SK-N-SH (cell line): ENCODE measurements at regions not wholly inside any gene's neighbourhood (a gene's known extent, or its start where the extent isn't known, plus 50 kb on each side); places are given as distances from the start of the nearest gene placed in this dataset.
"Not testable (repeated sequence)": the region's sequence is repeated elsewhere in the genome, so short reads cannot be mapped to it uniquely, and the experiment has no call there.

Experiments
- CTCF ChIA-PET: fragments of 300-600, 350-600 bp; formaldehyde crosslinking; extraction: SDS; loops from one replicate; lab custom pipeline; 2021; lab: Yijun Ruan, JAX
- POLR2A ChIA-PET: fragments of 350-600 bp; sonication (Branson Sonifier 250); formaldehyde crosslinking; extraction: SDS; loops from one replicate; lab custom pipeline; 2020; ENCODE audit warnings: antibody characterized with exemption, inconsistent platforms; lab: Yijun Ruan, JAX
- DNase-seq: peaks from one replicate; pipeline ENCODE4 v3.0.0; 2012
- H2AFZ ChIP-seq: fragments of 200-600 bp; sonication (generic); 2 replicates; pipeline ENCODE4 v1.8.1; 2016; ENCODE audit warnings: antibody characterized with exemption, mild to moderate bottlenecking, low read depth
- H3F3A ChIP-seq: fragments of 200-600 bp; sonication (generic); replicated peaks from 2 replicates; pipeline ENCODE3; 2016; ENCODE audit warnings: antibody characterized with exemption, mild to moderate bottlenecking; ENCODE audit not compliant: insufficient read depth
- H3K27ac ChIP-seq, 2 experiments: fragments of 200-500 bp in 1 of 2; fragments of 200-600 bp in 1 of 2; sonication (Bioruptor generic) in 1 of 2; sonication (generic), shearing (Covaris generic) in 1 of 2; 2 replicates each; pipeline versions ENCODE4 v1.5.1 to v1.6.1; 2014 to 2016; ENCODE audit warnings: low read depth in 2 of 2, inconsistent platforms in 1 of 2, low read length in 1 of 2, mild to moderate bottlenecking in 1 of 2, mixed read lengths in 1 of 2
- H3K27me3 ChIP-seq: fragments of 200-600 bp; sonication (generic), shearing (Covaris generic); 2 replicates; pipeline ENCODE4 v1.6.1; 2016; ENCODE audit warnings: mixed run types; ENCODE audit not compliant: insufficient read depth
- H3K36me3 ChIP-seq, 2 experiments: fragments of 200-500 bp in 1 of 2; fragments of 200-600 bp in 1 of 2; sonication (Bioruptor generic) in 1 of 2; sonication (generic) in 1 of 2; replicated peaks in 1 of 2; 2 replicates each; pipeline versions ENCODE3 to v1.5.1; 2014 to 2016; ENCODE audit warnings: low read length in 1 of 2, mild to moderate bottlenecking in 1 of 2; ENCODE audit not compliant: insufficient read depth in 2 of 2, control insufficient read depth in 1 of 2
- H3K4me1 ChIP-seq, 2 experiments: fragments of 200-500 bp in 1 of 2; fragments of 200-600 bp in 1 of 2; sonication (Bioruptor generic) in 1 of 2; sonication (generic), shearing (Covaris generic) in 1 of 2; 2 replicates each; pipeline versions ENCODE4 v1.5.1 to v1.6.1; 2014 to 2016; ENCODE audit warnings: low read depth in 1 of 2, low read length in 1 of 2, mixed run types in 1 of 2; ENCODE audit not compliant: insufficient read depth in 2 of 2, control insufficient read depth in 1 of 2
- H3K4me2 ChIP-seq: fragments of 200-600 bp; sonication (generic), shearing (Covaris generic); 2 replicates; pipeline ENCODE4 v1.6.1; 2017; ENCODE audit warnings: mixed run types
- H3K4me3 ChIP-seq, 2 experiments: fragments of 200-500 bp in 1 of 2; fragments of 200-600 bp in 1 of 2; sonication (Bioruptor generic) in 1 of 2; sonication (generic), shearing (Covaris generic) in 1 of 2; 2 replicates each; pipeline versions ENCODE4 v1.5.1 to v1.8.1; 2014 to 2016; ENCODE audit warnings: low read depth in 2 of 2, inconsistent platforms in 1 of 2, low read length in 1 of 2, mild to moderate bottlenecking in 1 of 2, mixed read lengths in 1 of 2, moderate library complexity in 1 of 2
- H3K79me2 ChIP-seq: fragments of 200-600 bp; sonication (generic); 2 replicates; pipeline ENCODE4 v1.8.1; 2017; ENCODE audit warnings: mild to moderate bottlenecking; ENCODE audit not compliant: insufficient read depth
- H3K9ac ChIP-seq: fragments of 200-600 bp; sonication (generic); 2 replicates; pipeline ENCODE4 v1.6.1; 2017; ENCODE audit warnings: mixed run types
- H3K9me2 ChIP-seq: fragments of 200-600 bp; sonication (generic); 2 replicates; pipeline ENCODE4 v1.6.1; 2017; ENCODE audit warnings: mixed run types
- H3K9me3 ChIP-seq: fragments of 200-600 bp; sonication (generic); 2 replicates; pipeline ENCODE4 v1.6.1; 2017; ENCODE audit warnings: mixed run types, mild to moderate bottlenecking, moderate library complexity
- H4K20me1 ChIP-seq: fragments of 200-600 bp; sonication (generic); 2 replicates; pipeline ENCODE4 v1.6.1; 2017; ENCODE audit warnings: mild to moderate bottlenecking, mixed run types; ENCODE audit not compliant: insufficient read depth
- EP300 ChIP-seq, 2 experiments: IDR thresholded peaks; 2 replicates each; pipeline versions ENCODE4 v1.4.0 to v1.6.1; 2012; ENCODE audit warnings: borderline replicate concordance in 1 of 2, low read depth in 1 of 2, low read length in 1 of 2
- EZH2phosphoT487 ChIP-seq: fragments of 200-600 bp; sonication (generic); IDR thresholded peaks from 2 replicates; pipeline ENCODE4 v1.6.1; 2017; ENCODE audit warnings: low read depth, mixed run types, mild to moderate bottlenecking, antibody characterized with exemption, moderate library complexity, borderline replicate concordance
- FOXM1 ChIP-seq: IDR thresholded peaks from 2 replicates; pipeline ENCODE4 v1.4.0; 2012; ENCODE audit warnings: low read depth, mild to moderate bottlenecking
- GABPA ChIP-seq: IDR thresholded peaks from 2 replicates; pipeline ENCODE4 v1.4.0; 2012; ENCODE audit warnings: low read depth, mild to moderate bottlenecking
- JUND ChIP-seq: IDR thresholded peaks from 2 replicates; pipeline ENCODE4 v1.4.0; 2012
- MEF2A ChIP-seq: IDR thresholded peaks from 2 replicates; pipeline ENCODE4 v1.4.0; 2012; ENCODE audit warnings: low read depth, borderline replicate concordance
- PBX3 ChIP-seq: IDR thresholded peaks from 2 replicates; pipeline ENCODE4; 2012
- POLR2AphosphoS5 ChIP-seq: IDR thresholded peaks from 2 replicates; pipeline ENCODE4 v1.6.1; 2012; ENCODE audit warnings: low read depth, low read length
- SMC3 ChIP-seq: IDR thresholded peaks from 2 replicates; pipeline ENCODE4 v1.6.1; 2012; ENCODE audit warnings: low read depth, low read length, improper control_type of control experiment
- WGBS: methylation state at CpG from one replicate; pipeline ENCODE4 v1.1.6; 2017; ENCODE audit warnings: low lambda C conversion rate; 5-methylcytosine and 5-hydroxymethylcytosine counted together
- TF ChIP-seq, protein P1 (sequence below): IDR thresholded peaks from 2 replicates; pipeline ENCODE4 v1.6.1; 2012; ENCODE audit warnings: mild to moderate bottlenecking, low read depth, low read length, moderate library complexity

- Histone ChIP-seq H3K9me2 (no peaks in the 10 kb centered on the region), H3K4me3 (no peak overlapping the region), H3K27ac (no peak overlapping the region), H2AFZ (no peak overlapping the region), H3K4me1 (no peaks in the 10 kb centered on the region), H3K27me3 (no peaks in the 10 kb centered on the region), H3K36me3 (no peaks in the 10 kb centered on the region), H3K79me2 (no peaks in the 10 kb centered on the region), H3K4me2 (no peak overlapping the region), H3F3A (no peaks in the 10 kb centered on the region), H3K9me3 (no peaks in the 10 kb centered on the region; the same call in 1 of the 2 replicates), H4K20me1 (no peaks in the 10 kb centered on the region), H3K9ac (no peak overlapping the region)
- no peak for DNase-seq
- 68% methylated on average over 2 of the region's 2 CpGs for WGBS
- TF ChIP-seq JUND (no peak), EZH2phosphoT487 (no peak), POLR2AphosphoS5 (no peak), PBX3 (no peak), GABPA (no peak), EP300 (IDR thresholded peaks at IDR 0.05; ENCODE audit: borderline replicate concordance in 1 of 2, low read depth in 1 of 2, low read length in 1 of 2) (no peak)
- TF ChIP-seq, protein P1, sequence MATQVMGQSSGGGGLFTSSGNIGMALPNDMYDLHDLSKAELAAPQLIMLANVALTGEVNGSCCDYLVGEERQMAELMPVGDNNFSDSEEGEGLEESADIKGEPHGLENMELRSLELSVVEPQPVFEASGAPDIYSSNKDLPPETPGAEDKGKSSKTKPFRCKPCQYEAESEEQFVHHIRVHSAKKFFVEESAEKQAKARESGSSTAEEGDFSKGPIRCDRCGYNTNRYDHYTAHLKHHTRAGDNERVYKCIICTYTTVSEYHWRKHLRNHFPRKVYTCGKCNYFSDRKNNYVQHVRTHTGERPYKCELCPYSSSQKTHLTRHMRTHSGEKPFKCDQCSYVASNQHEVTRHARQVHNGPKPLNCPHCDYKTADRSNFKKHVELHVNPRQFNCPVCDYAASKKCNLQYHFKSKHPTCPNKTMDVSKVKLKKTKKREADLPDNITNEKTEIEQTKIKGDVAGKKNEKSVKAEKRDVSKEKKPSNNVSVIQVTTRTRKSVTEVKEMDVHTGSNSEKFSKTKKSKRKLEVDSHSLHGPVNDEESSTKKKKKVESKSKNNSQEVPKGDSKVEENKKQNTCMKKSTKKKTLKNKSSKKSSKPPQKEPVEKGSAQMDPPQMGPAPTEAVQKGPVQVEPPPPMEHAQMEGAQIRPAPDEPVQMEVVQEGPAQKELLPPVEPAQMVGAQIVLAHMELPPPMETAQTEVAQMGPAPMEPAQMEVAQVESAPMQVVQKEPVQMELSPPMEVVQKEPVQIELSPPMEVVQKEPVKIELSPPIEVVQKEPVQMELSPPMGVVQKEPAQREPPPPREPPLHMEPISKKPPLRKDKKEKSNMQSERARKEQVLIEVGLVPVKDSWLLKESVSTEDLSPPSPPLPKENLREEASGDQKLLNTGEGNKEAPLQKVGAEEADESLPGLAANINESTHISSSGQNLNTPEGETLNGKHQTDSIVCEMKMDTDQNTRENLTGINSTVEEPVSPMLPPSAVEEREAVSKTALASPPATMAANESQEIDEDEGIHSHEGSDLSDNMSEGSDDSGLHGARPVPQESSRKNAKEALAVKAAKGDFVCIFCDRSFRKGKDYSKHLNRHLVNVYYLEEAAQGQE = no peak
- CTCF ChIA-PET = interaction anchor here (0.7 kb wide), 1 partner anchor 404 kb away, joined by 4 read pairs; no protein-coding TSS in a partner anchor
- POLR2A ChIA-PET = no interaction called here
Observed at GRCh38 chr18:71370095-71370494, 1081.2 kb downstream of the SOCS6 start.

- 75% methylated on average over 4 of the region's 4 CpGs for WGBS
- Histone ChIP-seq H3F3A (no peaks in the 10 kb centered on the region), H3K9me2 (no peaks in the 10 kb centered on the region), H4K20me1 (no peaks in the 10 kb centered on the region)
- TF ChIP-seq SMC3 = no peak
- no peak for TF ChIP-seq MEF2A
- TF ChIP-seq FOXM1 = no peak
- TF ChIP-seq, all 33 proteins: peak for 0
- Histone ChIP-seq H2AFZ (no peak overlapping the region), H3K4me3 (no peak overlapping the region), H3K9me3 (no peaks in the 10 kb centered on the region; the same call in 1 of the 2 replicates), H3K36me3 (peaks cover 0 to 3% of the 10 kb centered on the region in 2 experiments), H3K27me3 (no peaks in the 10 kb centered on the region), H3K4me2 (no peak overlapping the region), H3K79me2 (no peaks in the 10 kb centered on the region), H3K27ac (no peak overlapping the region), H3K4me1 (no peaks in the 10 kb centered on the region), H3K9ac (no peak overlapping the region)
- DNase-seq = no peak
- CTCF ChIA-PET = interaction anchor here (0.8 to 1.6 kb wide), 3 partner anchors 15 to 871 kb away, joined by 3 to 5 read pairs (median 4); no protein-coding TSS in a partner anchor
- POLR2A ChIA-PET = no interaction called here
Observed at GRCh38 chr18:71362140-71362539, 1073.3 kb downstream of the SOCS6 start.

DNA sequence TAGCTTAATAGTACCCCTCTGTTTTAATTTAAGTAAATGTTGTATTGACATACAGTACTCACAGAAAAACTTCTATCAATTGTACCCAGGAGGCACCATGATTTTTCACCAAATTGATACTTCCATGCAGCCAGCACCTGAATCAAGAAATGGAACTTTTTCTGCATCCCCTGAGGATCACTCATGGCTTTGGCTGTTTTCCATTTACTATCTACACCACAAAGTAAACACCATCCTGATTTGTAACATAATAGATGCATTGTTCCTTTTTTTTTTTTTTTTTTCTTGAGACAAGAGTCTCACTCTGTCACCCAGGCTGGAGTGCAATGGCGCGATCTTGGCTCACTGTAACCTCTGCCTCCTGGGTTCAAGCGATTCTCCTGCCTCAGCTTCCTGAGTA lies 1066.8 kb downstream of the SOCS6 start:
- H2AFZ ChIP-seq, H3K9me3 ChIP-seq, H3K9me2 ChIP-seq, H3K27me3 ChIP-seq, H3K36me3 ChIP-seq, H3K9ac ChIP-seq, H3K4me2 ChIP-seq, POLR2A ChIA-PET, DNase-seq, H3K4me1 ChIP-seq, H3K4me3 ChIP-seq, H3K79me2 ChIP-seq, H4K20me1 ChIP-seq, CTCF ChIA-PET, H3F3A ChIP-seq, H3K27ac ChIP-seq: not testable (repeated sequence)
- WGBS = 79% methylated on average over 3 of the region's 3 CpGs
